ENCODE measurements at regions not wholly inside any gene's neighbourhood (a gene's known extent, or its start where the extent isn't known, plus 50 kb on each side); places are given as distances from the start of the nearest gene placed in this dataset.
A peak's percentile ranks its signal among the peaks of the same experiment; 100 is the strongest.

DNA sequence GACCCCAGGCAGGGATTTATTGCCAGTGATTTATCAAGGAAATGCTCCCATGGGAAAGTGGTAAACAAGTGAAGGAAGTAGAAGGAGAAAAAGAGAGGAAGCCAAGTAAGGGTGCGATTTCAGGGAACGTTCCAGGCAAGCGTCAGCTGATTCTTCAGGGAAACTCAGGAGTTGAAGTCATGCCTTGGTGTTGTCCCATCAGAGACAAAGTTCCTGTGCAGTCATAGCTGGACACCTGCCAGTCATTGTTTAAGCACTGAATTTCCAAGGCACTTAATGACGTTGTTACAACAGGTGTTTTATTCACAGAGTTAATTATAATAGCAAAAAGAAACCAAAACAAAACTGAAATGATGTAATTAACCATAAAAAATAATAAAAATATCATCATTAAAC lies 381.8 kb upstream of the CRIM1 start:
- peak in 1 of 2 donors; percentile 29 for DNase-seq
- TF ChIP-seq, protein P1, sequence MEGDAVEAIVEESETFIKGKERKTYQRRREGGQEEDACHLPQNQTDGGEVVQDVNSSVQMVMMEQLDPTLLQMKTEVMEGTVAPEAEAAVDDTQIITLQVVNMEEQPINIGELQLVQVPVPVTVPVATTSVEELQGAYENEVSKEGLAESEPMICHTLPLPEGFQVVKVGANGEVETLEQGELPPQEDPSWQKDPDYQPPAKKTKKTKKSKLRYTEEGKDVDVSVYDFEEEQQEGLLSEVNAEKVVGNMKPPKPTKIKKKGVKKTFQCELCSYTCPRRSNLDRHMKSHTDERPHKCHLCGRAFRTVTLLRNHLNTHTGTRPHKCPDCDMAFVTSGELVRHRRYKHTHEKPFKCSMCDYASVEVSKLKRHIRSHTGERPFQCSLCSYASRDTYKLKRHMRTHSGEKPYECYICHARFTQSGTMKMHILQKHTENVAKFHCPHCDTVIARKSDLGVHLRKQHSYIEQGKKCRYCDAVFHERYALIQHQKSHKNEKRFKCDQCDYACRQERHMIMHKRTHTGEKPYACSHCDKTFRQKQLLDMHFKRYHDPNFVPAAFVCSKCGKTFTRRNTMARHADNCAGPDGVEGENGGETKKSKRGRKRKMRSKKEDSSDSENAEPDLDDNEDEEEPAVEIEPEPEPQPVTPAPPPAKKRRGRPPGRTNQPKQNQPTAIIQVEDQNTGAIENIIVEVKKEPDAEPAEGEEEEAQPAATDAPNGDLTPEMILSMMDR (IDR thresholded peaks at IDR 0.05), result no peak
- TF ChIP-seq POLR2A (IDR thresholded peaks at IDR 0.05), result no peak

DNA sequence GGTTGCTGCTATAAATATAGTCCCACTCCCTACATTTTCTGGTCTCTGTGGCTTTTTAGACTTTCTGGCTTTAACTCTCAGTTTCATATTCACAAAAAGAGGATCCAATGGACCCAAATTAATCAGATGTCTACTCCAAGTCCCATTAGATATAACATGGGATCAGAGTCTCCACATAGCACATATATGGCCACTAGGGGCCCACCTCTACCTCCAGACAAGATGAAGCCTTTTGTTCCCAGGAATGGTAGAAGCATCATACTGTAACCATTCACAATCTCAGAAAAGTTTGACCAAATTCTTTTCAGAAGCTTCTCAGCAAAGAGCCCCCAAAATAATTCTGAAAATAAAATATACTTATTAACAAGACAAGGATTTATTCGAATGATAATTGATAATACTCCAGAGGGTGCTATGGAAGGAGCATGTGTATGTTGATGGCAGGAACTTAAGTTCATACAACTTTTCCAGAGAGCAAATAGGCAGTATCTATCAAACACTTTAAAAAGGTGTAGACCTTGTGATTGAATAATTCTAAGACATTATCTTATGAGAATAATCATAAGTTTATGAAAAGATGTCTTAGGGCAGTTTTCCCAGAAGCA lies 382.3 kb upstream of the CRIM1 start:
- intact Hi-C loops (cut with DNase I; ENCODE audit: low total_unique reads), result no loop called here
- no peaks in the 10 kb centered on the region for H3K36me3 ChIP-seq
- no peak overlapping the region for H3K27ac ChIP-seq
- TF ChIP-seq, protein P1 (IDR thresholded peaks at IDR 0.05), result peak in 1 of 4 experiments; percentile 19
- TF ChIP-seq POLR2A (IDR thresholded peaks at IDR 0.05), result no peak
- H3K4me1 ChIP-seq, result no peaks in the 10 kb centered on the region
- no peak for DNase-seq
- H3K4me3 ChIP-seq, result no peak overlapping the region
- no peaks in the 10 kb centered on the region for H3K9me3 ChIP-seq
- no peaks in the 10 kb centered on the region for H3K27me3 ChIP-seq

More for the DNA sequence above, 381.8 kb upstream of the CRIM1 start:
- no peak overlapping the region for H3K4me3 ChIP-seq
- H3K36me3 ChIP-seq, result no peaks in the 10 kb centered on the region
- H3K27me3 ChIP-seq, result no peaks in the 10 kb centered on the region
- no peak overlapping the region for H3K27ac ChIP-seq
- no peaks in the 10 kb centered on the region for H3K9me3 ChIP-seq
- intact Hi-C loops (cut with DNase I; ENCODE audit: low total_unique reads), result no loop called here
- no peaks in the 10 kb centered on the region for H3K4me1 ChIP-seq

DNA sequence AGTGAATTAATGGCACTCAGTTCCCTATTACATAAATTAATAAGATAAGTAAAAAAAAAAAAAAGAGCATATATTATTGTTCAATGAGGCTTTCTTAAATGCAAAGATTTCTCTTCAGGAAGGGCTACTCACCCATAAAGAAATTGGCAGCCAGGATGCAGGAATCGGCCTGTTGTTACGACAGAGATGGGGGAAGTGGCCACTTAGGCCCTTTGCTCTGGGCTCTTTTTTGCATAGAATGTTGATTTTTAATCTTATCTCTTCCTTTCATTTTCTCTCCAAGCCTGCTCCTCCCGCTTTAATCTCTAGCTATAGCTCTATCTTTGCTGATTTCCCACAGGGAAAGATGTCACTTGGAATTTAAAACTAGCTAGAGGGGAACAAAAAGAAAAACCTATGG lies 391.8 kb upstream of the CRIM1 start:
- intact Hi-C loops (cut with DNase I; ENCODE audit: low total_unique reads), result no loop called here
- Histone ChIP-seq H3K36me3 (no peaks in the 10 kb centered on the region), H3K4me3 (no peak overlapping the region), H3K4me1 (no peaks in the 10 kb centered on the region), H3K27ac (no peak overlapping the region), H3K9me3 (no peaks in the 10 kb centered on the region), H3K27me3 (no peaks in the 10 kb centered on the region)
- TF ChIP-seq, protein P1 (IDR thresholded peaks at IDR 0.05), result no peak
- TF ChIP-seq POLR2A (IDR thresholded peaks at IDR 0.05), result no peak
- DNase-seq, result no peak

DNA sequence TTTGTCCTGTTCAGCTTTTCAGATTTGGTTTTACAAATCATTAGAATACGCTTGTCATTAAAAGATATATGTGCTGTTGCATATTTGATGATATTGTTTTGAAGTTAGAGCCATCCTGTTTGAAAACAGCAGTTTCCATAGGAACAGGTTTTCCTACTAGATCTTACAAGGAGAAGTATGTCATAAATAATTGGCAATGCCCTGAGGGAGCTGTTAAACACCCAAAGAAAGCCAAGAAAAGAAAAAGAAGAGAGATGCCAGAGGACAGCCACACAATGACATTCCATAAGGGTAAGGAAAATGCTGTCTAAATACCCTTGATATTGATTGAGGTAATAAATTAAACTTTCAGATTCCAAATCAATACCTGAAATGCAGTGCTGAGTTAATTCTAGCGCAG lies 392.2 kb upstream of the CRIM1 start:
- TF ChIP-seq, protein P1 (IDR thresholded peaks at IDR 0.05), result no peak
- no peak for TF ChIP-seq POLR2A (IDR thresholded peaks at IDR 0.05)
- no peak for DNase-seq
- Histone ChIP-seq H3K4me1 (no peaks in the 10 kb centered on the region), H3K9me3 (no peaks in the 10 kb centered on the region), H3K27ac (no peak overlapping the region), H3K36me3 (no peaks in the 10 kb centered on the region), H3K27me3 (no peaks in the 10 kb centered on the region), H3K4me3 (no peak overlapping the region)
- intact Hi-C loops (cut with DNase I; ENCODE audit: low total_unique reads), result no loop called here

DNA sequence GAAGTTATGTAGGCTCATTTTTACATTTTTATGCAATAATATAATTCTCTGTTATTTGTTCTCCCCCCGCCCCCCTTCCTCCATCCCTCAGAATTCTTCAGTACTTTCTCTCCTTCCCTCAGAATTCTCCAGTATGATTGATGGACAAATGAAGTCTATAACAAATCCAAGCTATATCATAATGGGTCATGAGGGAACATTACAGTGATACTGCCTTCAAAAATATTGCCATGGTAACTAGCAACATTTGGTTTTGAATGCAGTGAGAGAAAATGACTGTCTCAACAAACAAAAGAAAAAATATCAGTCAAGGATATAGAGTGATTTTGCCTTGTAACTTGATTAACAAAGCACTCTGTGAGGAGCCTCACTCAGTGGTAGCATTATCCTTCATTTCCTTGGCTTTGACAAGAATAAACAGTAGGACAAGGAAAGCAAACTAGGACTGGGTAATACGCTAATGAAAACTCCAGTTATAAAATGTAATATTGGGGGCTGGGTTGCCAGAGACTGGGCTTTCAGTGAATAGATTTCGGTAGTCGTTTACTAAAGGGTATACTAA lies 392.9 kb upstream of the CRIM1 start:
- DNase-seq, result no peak
- H3K27me3 ChIP-seq, result no peaks in the 10 kb centered on the region
- intact Hi-C loops (cut with DNase I; ENCODE audit: low total_unique reads), result no loop called here
- no peaks in the 10 kb centered on the region for H3K4me1 ChIP-seq
- H3K36me3 ChIP-seq, result no peaks in the 10 kb centered on the region
- no peaks in the 10 kb centered on the region for H3K9me3 ChIP-seq
- no peak overlapping the region for H3K4me3 ChIP-seq
- no peak overlapping the region for H3K27ac ChIP-seq
- TF ChIP-seq, protein P1 (IDR thresholded peaks at IDR 0.05), result no peak
- no peak for TF ChIP-seq POLR2A (IDR thresholded peaks at IDR 0.05)

Measured in uterus (tissue), 3 donors.